ENCODE measurements at regions not wholly inside any gene's neighbourhood (a gene's known extent, or its start where the extent isn't known, plus 50 kb on each side); places are given as distances from the start of the nearest gene placed in this dataset.

DNA sequence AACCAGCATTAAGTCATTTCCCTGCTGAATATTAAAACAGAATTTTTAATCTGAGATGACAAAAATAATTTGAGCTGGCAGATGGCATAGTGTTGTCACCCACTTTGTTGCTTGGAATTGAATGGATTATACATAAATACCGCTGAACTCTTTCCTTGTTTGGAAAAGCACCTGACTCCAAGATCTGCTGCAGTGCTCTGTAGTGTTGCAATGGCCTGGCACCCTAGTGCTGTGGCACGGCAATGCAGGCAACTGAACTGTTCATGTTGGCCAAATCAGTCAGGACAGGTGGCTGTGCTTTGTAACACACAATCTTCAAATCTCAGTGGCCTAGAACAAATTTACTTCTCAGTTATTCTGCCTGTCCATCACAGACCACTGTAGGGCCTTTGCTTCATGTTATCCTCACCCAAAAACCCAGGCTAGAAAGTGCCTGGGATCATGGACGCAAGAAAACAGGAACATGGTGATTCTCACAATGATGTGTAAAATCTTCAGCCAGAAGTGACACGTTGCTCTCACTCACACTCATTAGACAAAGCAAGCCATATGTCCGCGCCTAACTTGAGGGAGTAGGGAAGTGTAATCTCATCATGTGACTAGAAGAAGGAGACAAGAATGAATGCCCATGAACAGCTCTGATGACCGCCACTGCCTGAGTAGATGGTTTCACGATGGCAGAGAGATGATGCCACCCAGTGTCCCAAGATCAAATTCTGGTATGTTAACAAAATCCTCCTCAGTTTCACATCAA lies 191.9 kb upstream of the PUM3 start:
- no peaks in the 10 kb centered on the region for H3K9me3 ChIP-seq (ENCODE audit: control extremely low read depth in 1 of 5, control insufficient read depth in 4 of 5, insufficient read depth in 2 of 5, low read depth in 1 of 5, low read length in 4 of 5)
- ChIA-PET POLR2A (no interaction called here), CTCF (no interaction called here)
- WGBS (ENCODE audit: insufficient coverage) = 100% methylated on average over 2 of the region's 8 CpGs
- H3K4me3 ChIP-seq (ENCODE audit: control insufficient read depth in 1 of 7, extremely low read depth in 1 of 7, insufficient read depth in 4 of 7, low read depth in 2 of 7, low read length in 6 of 7) = no peak overlapping the region
- no peak for DNase-seq
- H3K27me3 ChIP-seq (replicated peaks in 2 of 5; ENCODE audit: control insufficient read depth in 4 of 5, insufficient read depth in 5 of 5, low read length in 4 of 5) = no peaks in the 10 kb centered on the region
- no peak overlapping the region for H3K27ac ChIP-seq (ENCODE audit: insufficient read depth in 1 of 2, low read depth in 1 of 2, low read length in 2 of 2, poor library complexity in 1 of 2, severe bottlenecking in 2 of 2)
- no peaks in the 10 kb centered on the region for H3K36me3 ChIP-seq (ENCODE audit: control insufficient read depth in 4 of 4, insufficient read depth in 4 of 4, low read length in 3 of 4)
- H3K4me1 ChIP-seq (ENCODE audit: control extremely low read depth in 1 of 4, control insufficient read depth in 4 of 4, insufficient read depth in 4 of 4, low read length in 3 of 4) = no peaks in the 10 kb centered on the region

DNA sequence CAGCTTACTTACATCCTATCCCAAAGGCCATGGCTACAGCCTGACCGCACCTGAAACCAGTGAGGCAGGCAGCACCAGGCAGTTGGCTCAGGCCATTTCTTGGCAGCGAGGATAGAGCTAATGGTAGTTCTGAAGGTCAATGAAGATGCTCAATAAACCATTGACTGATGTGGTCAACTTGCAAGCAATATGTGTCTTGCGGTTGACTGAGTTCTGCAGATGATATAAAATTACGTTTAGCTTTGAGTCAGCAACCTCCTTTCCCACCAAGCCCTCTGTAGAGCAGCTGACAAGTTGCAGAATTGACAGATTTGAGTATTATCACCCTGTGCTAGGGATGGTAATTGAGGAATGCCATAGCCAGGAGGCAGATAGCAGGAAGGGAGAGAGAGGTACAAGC lies 189.0 kb upstream of the PUM3 start:
- ChIA-PET POLR2A (no interaction called here), CTCF (no interaction called here)
- no peaks in the 10 kb centered on the region for H3K36me3 ChIP-seq (ENCODE audit: control insufficient read depth in 4 of 4, insufficient read depth in 4 of 4, low read length in 3 of 4)
- H3K4me3 ChIP-seq (ENCODE audit: control insufficient read depth in 1 of 7, extremely low read depth in 1 of 7, insufficient read depth in 4 of 7, low read depth in 2 of 7, low read length in 6 of 7) = no peak overlapping the region
- no peak overlapping the region for H3K27ac ChIP-seq (ENCODE audit: insufficient read depth in 1 of 2, low read depth in 1 of 2, low read length in 2 of 2, poor library complexity in 1 of 2, severe bottlenecking in 2 of 2)
- H3K27me3 ChIP-seq (replicated peaks in 2 of 5; ENCODE audit: control insufficient read depth in 4 of 5, insufficient read depth in 5 of 5, low read length in 4 of 5) = no peaks in the 10 kb centered on the region
- no peaks in the 10 kb centered on the region for H3K9me3 ChIP-seq (ENCODE audit: control extremely low read depth in 1 of 5, control insufficient read depth in 4 of 5, insufficient read depth in 2 of 5, low read depth in 1 of 5, low read length in 4 of 5)
- H3K4me1 ChIP-seq (ENCODE audit: control extremely low read depth in 1 of 4, control insufficient read depth in 4 of 4, insufficient read depth in 4 of 4, low read length in 3 of 4) = no peaks in the 10 kb centered on the region
- DNase-seq = no peak
- 94% methylated on average over 4 of the region's 4 CpGs for WGBS (ENCODE audit: insufficient coverage)

DNA sequence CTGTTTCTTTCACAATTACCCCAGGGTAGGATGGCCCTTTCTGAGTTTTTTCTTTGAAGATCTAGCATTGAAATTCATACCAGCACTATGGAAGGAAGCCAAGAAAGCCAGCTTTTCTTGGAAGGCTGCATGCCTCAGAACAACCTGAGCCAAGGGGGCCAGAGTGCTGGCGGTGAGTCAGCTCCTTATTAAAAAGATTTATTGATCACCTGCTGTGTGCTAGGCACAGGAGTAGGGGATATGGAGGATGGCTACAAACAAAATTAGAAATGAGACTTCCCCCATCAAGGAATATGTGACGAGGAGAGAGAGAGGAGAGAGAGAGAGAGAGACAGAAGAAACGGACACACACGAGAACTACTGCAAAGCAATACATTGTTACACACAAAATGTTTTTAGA lies 184.6 kb upstream of the PUM3 start:
- Histone ChIP-seq H3K27me3 (replicated peaks in 2 of 5; ENCODE audit: control insufficient read depth in 4 of 5, insufficient read depth in 5 of 5, low read length in 4 of 5) (no peaks in the 10 kb centered on the region), H3K9me3 (ENCODE audit: control extremely low read depth in 1 of 5, control insufficient read depth in 4 of 5, insufficient read depth in 2 of 5, low read depth in 1 of 5, low read length in 4 of 5) (no peaks in the 10 kb centered on the region), H3K4me1 (ENCODE audit: control extremely low read depth in 1 of 4, control insufficient read depth in 4 of 4, insufficient read depth in 4 of 4, low read length in 3 of 4) (no peaks in the 10 kb centered on the region), H3K4me3 (ENCODE audit: control insufficient read depth in 1 of 7, extremely low read depth in 1 of 7, insufficient read depth in 4 of 7, low read depth in 2 of 7, low read length in 6 of 7) (no peak overlapping the region), H3K36me3 (ENCODE audit: control insufficient read depth in 4 of 4, insufficient read depth in 4 of 4, low read length in 3 of 4) (no peaks in the 10 kb centered on the region), H3K27ac (ENCODE audit: insufficient read depth in 1 of 2, low read depth in 1 of 2, low read length in 2 of 2, poor library complexity in 1 of 2, severe bottlenecking in 2 of 2) (no peak overlapping the region)
- ChIA-PET CTCF (no interaction called here), POLR2A (no interaction called here)
- DNase-seq = no peak
- no CpG with 5 or more reads among the region's 4 CpGs for WGBS (ENCODE audit: insufficient coverage)

DNA sequence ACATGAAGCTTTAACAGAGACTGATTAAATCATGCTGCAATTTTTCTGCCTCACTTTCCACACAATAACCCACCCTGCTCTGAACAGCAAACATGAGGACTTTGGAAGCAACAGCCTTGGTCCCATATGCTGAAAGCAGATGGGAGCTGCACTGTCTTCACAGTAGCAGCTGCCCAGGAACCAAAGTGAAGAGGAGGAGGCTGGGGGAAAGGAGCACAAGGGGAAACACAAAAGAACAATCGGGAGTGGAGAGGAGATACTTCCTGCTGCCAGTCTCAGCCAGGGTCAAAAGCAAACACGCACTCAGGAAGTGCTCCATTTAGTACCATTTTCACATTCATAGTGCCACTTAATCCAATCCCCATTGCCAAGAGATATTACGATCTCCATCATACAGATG lies 183.3 kb upstream of the PUM3 start:
- 57% methylated on average over 1 of the region's 3 CpGs for WGBS (ENCODE audit: insufficient coverage)

DNA sequence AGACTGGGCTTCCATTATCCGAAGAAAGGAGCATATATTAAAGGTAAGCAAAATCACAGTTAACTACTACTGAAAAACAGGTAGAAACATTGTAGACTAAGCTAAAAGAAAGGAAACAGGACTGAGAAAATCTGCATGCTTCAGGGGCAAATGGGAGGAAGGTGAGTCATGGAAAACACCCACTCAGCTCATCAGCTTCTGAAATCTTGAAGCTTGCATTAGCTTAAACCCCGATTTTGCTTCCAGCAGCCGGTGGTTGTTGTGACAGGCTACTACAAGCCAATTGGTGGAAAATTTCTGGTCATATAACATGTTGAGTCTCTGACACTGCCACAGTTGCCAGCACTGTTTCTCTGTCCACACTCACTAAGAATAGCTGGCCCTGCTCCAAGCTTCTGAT lies 179.6 kb upstream of the PUM3 start:
- 100% methylated on average over 1 of the region's 3 CpGs for WGBS (ENCODE audit: insufficient coverage)
- Histone ChIP-seq H3K36me3 (ENCODE audit: control insufficient read depth in 4 of 4, insufficient read depth in 4 of 4, low read length in 3 of 4) (no peaks in the 10 kb centered on the region), H3K4me1 (ENCODE audit: control extremely low read depth in 1 of 4, control insufficient read depth in 4 of 4, insufficient read depth in 4 of 4, low read length in 3 of 4) (no peaks in the 10 kb centered on the region), H3K27me3 (replicated peaks in 2 of 5; ENCODE audit: control insufficient read depth in 4 of 5, insufficient read depth in 5 of 5, low read length in 4 of 5) (no peaks in the 10 kb centered on the region), H3K4me3 (ENCODE audit: control insufficient read depth in 1 of 7, extremely low read depth in 1 of 7, insufficient read depth in 4 of 7, low read depth in 2 of 7, low read length in 6 of 7) (no peak overlapping the region), H3K9me3 (ENCODE audit: control extremely low read depth in 1 of 5, control insufficient read depth in 4 of 5, insufficient read depth in 2 of 5, low read depth in 1 of 5, low read length in 4 of 5) (no peaks in the 10 kb centered on the region), H3K27ac (ENCODE audit: insufficient read depth in 1 of 2, low read depth in 1 of 2, low read length in 2 of 2, poor library complexity in 1 of 2, severe bottlenecking in 2 of 2) (no peak overlapping the region)
- ChIA-PET CTCF (no interaction called here), POLR2A (no interaction called here)
- DNase-seq = no peak

More for the DNA sequence above, 183.3 kb upstream of the PUM3 start:
- no peak for DNase-seq
- H3K4me1 ChIP-seq (ENCODE audit: control extremely low read depth in 1 of 4, control insufficient read depth in 4 of 4, insufficient read depth in 4 of 4, low read length in 3 of 4) = no peaks in the 10 kb centered on the region
- H3K9me3 ChIP-seq (ENCODE audit: control extremely low read depth in 1 of 5, control insufficient read depth in 4 of 5, insufficient read depth in 2 of 5, low read depth in 1 of 5, low read length in 4 of 5) = no peaks in the 10 kb centered on the region
- H3K27me3 ChIP-seq (replicated peaks in 2 of 5; ENCODE audit: control insufficient read depth in 4 of 5, insufficient read depth in 5 of 5, low read length in 4 of 5) = no peaks in the 10 kb centered on the region
- ChIA-PET POLR2A (no interaction called here), CTCF (no interaction called here)
- no peak overlapping the region for H3K27ac ChIP-seq (ENCODE audit: insufficient read depth in 1 of 2, low read depth in 1 of 2, low read length in 2 of 2, poor library complexity in 1 of 2, severe bottlenecking in 2 of 2)
- no peak overlapping the region for H3K4me3 ChIP-seq (ENCODE audit: control insufficient read depth in 1 of 7, extremely low read depth in 1 of 7, insufficient read depth in 4 of 7, low read depth in 2 of 7, low read length in 6 of 7)
- H3K36me3 ChIP-seq (ENCODE audit: control insufficient read depth in 4 of 4, insufficient read depth in 4 of 4, low read length in 3 of 4) = no peaks in the 10 kb centered on the region

DNA sequence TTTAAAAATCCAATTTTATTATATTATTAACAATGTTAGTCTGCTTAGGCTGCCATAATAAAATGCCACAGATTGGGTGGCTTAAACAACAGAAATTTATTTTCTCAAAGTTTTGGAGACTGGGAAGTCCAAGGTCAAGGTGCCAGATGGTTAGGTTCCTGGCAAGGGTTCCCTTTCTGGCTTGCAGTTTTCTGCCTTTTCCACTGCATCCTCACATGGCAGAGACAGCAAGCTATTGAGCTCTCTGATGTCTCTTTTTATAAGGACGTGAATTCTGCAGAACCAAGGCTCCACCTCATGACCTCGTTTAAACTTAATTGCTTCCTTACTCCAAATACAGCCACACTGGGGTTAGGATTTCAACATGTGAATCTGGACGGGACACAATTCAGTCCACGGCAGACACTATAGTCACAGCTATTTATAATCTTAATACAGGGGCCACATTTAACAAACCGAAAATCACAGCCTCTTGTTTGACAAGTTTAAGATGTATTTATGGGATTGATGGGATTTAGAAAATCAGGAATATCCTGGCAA lies 174.9 kb upstream of the PUM3 start:
- ChIA-PET POLR2A (no interaction called here), CTCF (interaction anchor here (1.5 kb wide), 1 partner anchor 21 kb away, joined by 3 read pairs; no protein-coding TSS in a partner anchor)
- Histone ChIP-seq H3K36me3 (ENCODE audit: control insufficient read depth in 4 of 4, insufficient read depth in 4 of 4, low read length in 3 of 4) (no peaks in the 10 kb centered on the region), H3K4me1 (ENCODE audit: control extremely low read depth in 1 of 4, control insufficient read depth in 4 of 4, insufficient read depth in 4 of 4, low read length in 3 of 4) (no peaks in the 10 kb centered on the region), H3K27ac (ENCODE audit: insufficient read depth in 1 of 2, low read depth in 1 of 2, low read length in 2 of 2, poor library complexity in 1 of 2, severe bottlenecking in 2 of 2) (no peak overlapping the region), H3K9me3 (ENCODE audit: control extremely low read depth in 1 of 5, control insufficient read depth in 4 of 5, insufficient read depth in 2 of 5, low read depth in 1 of 5, low read length in 4 of 5) (no peaks in the 10 kb centered on the region), H3K4me3 (ENCODE audit: control insufficient read depth in 1 of 7, extremely low read depth in 1 of 7, insufficient read depth in 4 of 7, low read depth in 2 of 7, low read length in 6 of 7) (no peak overlapping the region), H3K27me3 (replicated peaks in 2 of 5; ENCODE audit: control insufficient read depth in 4 of 5, insufficient read depth in 5 of 5, low read length in 4 of 5) (no peaks in the 10 kb centered on the region)
- DNase-seq = no peak
- 88% methylated on average over 2 of the region's 5 CpGs for WGBS (ENCODE audit: insufficient coverage)

DNA sequence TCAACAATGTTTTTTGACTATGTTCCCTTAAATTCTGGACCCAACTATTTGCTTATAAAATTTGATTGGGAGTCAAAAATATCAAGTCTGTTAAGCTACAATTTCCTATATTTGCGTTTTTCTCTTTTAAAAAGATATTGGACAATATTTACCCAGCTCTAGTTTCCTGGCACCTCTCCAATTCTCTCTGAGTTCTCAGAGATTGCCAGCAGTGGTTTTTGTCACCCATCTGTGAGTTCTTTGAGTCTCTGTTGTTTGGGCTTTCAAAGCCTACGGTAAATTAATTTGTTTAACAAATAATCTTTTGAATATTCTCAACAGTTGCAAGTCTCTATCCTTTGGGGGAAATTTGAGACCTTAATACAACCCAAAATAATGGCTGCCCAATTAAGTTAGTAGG lies 174.2 kb upstream of the PUM3 start:
- DNase-seq = no peak
- Histone ChIP-seq H3K9me3 (ENCODE audit: control extremely low read depth in 1 of 5, control insufficient read depth in 4 of 5, insufficient read depth in 2 of 5, low read depth in 1 of 5, low read length in 4 of 5) (no peaks in the 10 kb centered on the region), H3K27me3 (replicated peaks in 2 of 5; ENCODE audit: control insufficient read depth in 4 of 5, insufficient read depth in 5 of 5, low read length in 4 of 5) (no peaks in the 10 kb centered on the region), H3K27ac (ENCODE audit: insufficient read depth in 1 of 2, low read depth in 1 of 2, low read length in 2 of 2, poor library complexity in 1 of 2, severe bottlenecking in 2 of 2) (no peak overlapping the region), H3K36me3 (ENCODE audit: control insufficient read depth in 4 of 4, insufficient read depth in 4 of 4, low read length in 3 of 4) (no peaks in the 10 kb centered on the region), H3K4me1 (ENCODE audit: control extremely low read depth in 1 of 4, control insufficient read depth in 4 of 4, insufficient read depth in 4 of 4, low read length in 3 of 4) (no peaks in the 10 kb centered on the region), H3K4me3 (ENCODE audit: control insufficient read depth in 1 of 7, extremely low read depth in 1 of 7, insufficient read depth in 4 of 7, low read depth in 2 of 7, low read length in 6 of 7) (no peak overlapping the region)
- ChIA-PET POLR2A (interaction anchor here (0.6 kb wide), 1 partner anchor 16 kb away, joined by 3 read pairs; no protein-coding TSS in a partner anchor), CTCF (interaction anchor here (1.5 kb wide), 1 partner anchor 21 kb away, joined by 3 read pairs; no protein-coding TSS in a partner anchor)
- no CpG with 5 or more reads among the region's 2 CpGs for WGBS (ENCODE audit: insufficient coverage)

Data from common myeloid progenitor, CD34-positive (primary cell).